ENCODE measurements at regions not wholly inside any gene's neighbourhood (a gene's known extent, or its start where the extent isn't known, plus 50 kb on each side); places are given as distances from the start of the nearest gene placed in this dataset.

DNA sequence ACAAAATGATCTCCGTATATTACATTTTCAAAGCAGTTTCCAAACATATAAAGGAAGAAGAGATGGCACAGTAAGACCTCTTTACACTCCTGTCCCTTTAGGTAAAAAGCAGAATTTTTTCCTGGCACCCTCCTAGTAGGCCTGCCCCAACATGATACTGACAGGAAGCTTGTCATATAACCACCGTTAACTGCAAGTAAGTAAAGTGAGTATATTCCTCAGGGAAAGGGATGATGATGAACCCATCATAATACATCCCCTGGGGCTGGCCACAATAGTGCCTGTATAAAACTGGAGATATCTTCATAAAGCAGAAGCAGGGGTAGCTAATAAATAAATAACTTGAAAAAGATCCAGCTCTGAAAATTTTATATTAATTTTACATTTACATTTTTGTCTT, 893.0 kb downstream of the DIPK2A start:
- no peaks in the 10 kb centered on the region for H3K36me3 ChIP-seq (ENCODE audit: control insufficient read depth, insufficient read depth, low read length)
- no peak overlapping the region for H3K27ac ChIP-seq (ENCODE audit: insufficient read depth, low read depth, low read length, poor library complexity, severe bottlenecking)
- no peaks in the 10 kb centered on the region for H3K27me3 ChIP-seq (ENCODE audit: control insufficient read depth, insufficient read depth, low read length, poor library complexity, severe bottlenecking)
- H3K4me1 ChIP-seq (ENCODE audit: control insufficient read depth, insufficient read depth, low read length): no peaks in the 10 kb centered on the region
- H3K4me3 ChIP-seq (ENCODE audit: insufficient read depth, low read depth, low read length): no peak overlapping the region
- WGBS, 2 experiments: 90 to 100% methylated on average over 1 to 2 of the region's 2 CpGs
- H3K9me3 ChIP-seq (ENCODE audit: control insufficient read depth, low read length): no peaks in the 10 kb centered on the region

- no peaks in the 10 kb centered on the region for H3K4me1 ChIP-seq (ENCODE audit: control insufficient read depth, insufficient read depth, low read length)
- no peak overlapping the region for H3K4me3 ChIP-seq (ENCODE audit: insufficient read depth, low read depth, low read length)
- no peaks in the 10 kb centered on the region for H3K27me3 ChIP-seq (ENCODE audit: control insufficient read depth, insufficient read depth, low read length, poor library complexity, severe bottlenecking)
- H3K27ac ChIP-seq (ENCODE audit: insufficient read depth, low read depth, low read length, poor library complexity, severe bottlenecking): no peak overlapping the region
- H3K9me3 ChIP-seq (ENCODE audit: control insufficient read depth, low read length): no peaks in the 10 kb centered on the region
- no peaks in the 10 kb centered on the region for H3K36me3 ChIP-seq (ENCODE audit: control insufficient read depth, insufficient read depth, low read length)
Measured at GRCh38 chr3:144865948-144866347, 894.3 kb downstream of the DIPK2A start.

DNA sequence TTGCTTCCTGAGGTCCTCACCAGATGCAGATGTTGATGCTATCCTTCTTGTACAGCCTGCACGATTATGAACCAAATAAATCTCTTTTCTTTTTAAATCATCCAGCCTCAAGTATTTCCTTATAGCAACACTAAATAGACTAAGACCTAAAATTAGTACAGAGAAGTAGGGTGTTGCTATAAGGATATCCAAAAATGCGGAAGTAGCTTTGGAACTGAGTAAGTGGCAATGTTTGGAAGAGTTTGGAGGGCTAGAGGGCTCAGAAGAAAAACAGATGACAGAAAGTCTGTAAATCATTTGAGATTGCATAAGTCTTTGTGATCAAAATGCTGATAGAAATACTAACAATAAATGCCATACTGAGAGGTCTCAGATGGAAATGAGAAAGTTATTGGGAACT, 894.9 kb downstream of the DIPK2A start:
- H3K36me3 ChIP-seq (ENCODE audit: control insufficient read depth, insufficient read depth, low read length): no peaks in the 10 kb centered on the region
- H3K27me3 ChIP-seq (ENCODE audit: control insufficient read depth, insufficient read depth, low read length, poor library complexity, severe bottlenecking): no peaks in the 10 kb centered on the region
- no peaks in the 10 kb centered on the region for H3K4me1 ChIP-seq (ENCODE audit: control insufficient read depth, insufficient read depth, low read length)
- WGBS, 2 experiments: 93 to 96% methylated on average over 2 of the region's 2 CpGs
- no peak overlapping the region for H3K4me3 ChIP-seq (ENCODE audit: insufficient read depth, low read depth, low read length)
- no peak overlapping the region for H3K27ac ChIP-seq (ENCODE audit: insufficient read depth, low read depth, low read length, poor library complexity, severe bottlenecking)
- H3K9me3 ChIP-seq (ENCODE audit: control insufficient read depth, low read length): no peaks in the 10 kb centered on the region

DNA sequence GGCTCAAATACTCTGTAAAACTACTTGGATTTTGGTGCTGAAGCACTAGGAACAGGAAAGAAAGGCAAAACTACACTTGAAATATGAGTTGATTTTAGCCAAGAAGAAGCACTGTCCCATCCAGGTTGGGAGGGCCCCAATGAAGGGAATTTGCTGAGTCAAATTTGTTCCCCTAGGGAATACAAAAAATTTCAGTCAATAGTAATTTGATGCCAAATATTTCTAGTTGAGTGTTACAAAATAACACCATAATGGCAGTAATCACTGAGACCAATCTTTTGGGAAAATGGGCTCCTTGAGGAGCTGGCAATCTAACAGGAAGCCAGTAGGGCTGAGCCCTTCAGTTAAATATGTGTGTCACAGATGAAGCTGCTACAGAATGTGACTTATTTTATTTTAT, 896.9 kb downstream of the DIPK2A start:
- Histone ChIP-seq H3K27me3 (ENCODE audit: control insufficient read depth, insufficient read depth, low read length, poor library complexity, severe bottlenecking) (no peaks in the 10 kb centered on the region), H3K4me1 (ENCODE audit: control insufficient read depth, insufficient read depth, low read length) (no peaks in the 10 kb centered on the region), H3K27ac (ENCODE audit: insufficient read depth, low read depth, low read length, poor library complexity, severe bottlenecking) (no peak overlapping the region), H3K9me3 (ENCODE audit: control insufficient read depth, low read length) (no peaks in the 10 kb centered on the region), H3K36me3 (ENCODE audit: control insufficient read depth, insufficient read depth, low read length) (no peaks in the 10 kb centered on the region), H3K4me3 (ENCODE audit: insufficient read depth, low read depth, low read length) (no peak overlapping the region)

GRCh38 chr3:144873066-144873465, 901.4 kb downstream of the DIPK2A start:
- H3K9me3 ChIP-seq (ENCODE audit: control insufficient read depth, low read length): no peaks in the 10 kb centered on the region
- H3K27ac ChIP-seq (ENCODE audit: insufficient read depth, low read depth, low read length, poor library complexity, severe bottlenecking): no peak overlapping the region
- 100% methylated on average over 1 of the region's 1 CpG; no CpG with 5 or more reads in 1 of the 2 experiments for WGBS, 2 experiments
- no peak overlapping the region for H3K4me3 ChIP-seq (ENCODE audit: insufficient read depth, low read depth, low read length)
- H3K27me3 ChIP-seq (ENCODE audit: control insufficient read depth, insufficient read depth, low read length, poor library complexity, severe bottlenecking): no peaks in the 10 kb centered on the region
- no peaks in the 10 kb centered on the region for H3K36me3 ChIP-seq (ENCODE audit: control insufficient read depth, insufficient read depth, low read length)
- H3K4me1 ChIP-seq (ENCODE audit: control insufficient read depth, insufficient read depth, low read length): no peaks in the 10 kb centered on the region

- Histone ChIP-seq H3K36me3 (ENCODE audit: control insufficient read depth, insufficient read depth, low read length) (no peaks in the 10 kb centered on the region), H3K4me3 (ENCODE audit: insufficient read depth, low read depth, low read length) (no peak overlapping the region), H3K27ac (ENCODE audit: insufficient read depth, low read depth, low read length, poor library complexity, severe bottlenecking) (no peak overlapping the region), H3K9me3 (ENCODE audit: control insufficient read depth, low read length) (no peaks in the 10 kb centered on the region), H3K27me3 (ENCODE audit: control insufficient read depth, insufficient read depth, low read length, poor library complexity, severe bottlenecking) (no peaks in the 10 kb centered on the region), H3K4me1 (ENCODE audit: control insufficient read depth, insufficient read depth, low read length) (no peaks in the 10 kb centered on the region)
Measured at GRCh38 chr3:144875211-144875610, 903.6 kb downstream of the DIPK2A start.

DNA sequence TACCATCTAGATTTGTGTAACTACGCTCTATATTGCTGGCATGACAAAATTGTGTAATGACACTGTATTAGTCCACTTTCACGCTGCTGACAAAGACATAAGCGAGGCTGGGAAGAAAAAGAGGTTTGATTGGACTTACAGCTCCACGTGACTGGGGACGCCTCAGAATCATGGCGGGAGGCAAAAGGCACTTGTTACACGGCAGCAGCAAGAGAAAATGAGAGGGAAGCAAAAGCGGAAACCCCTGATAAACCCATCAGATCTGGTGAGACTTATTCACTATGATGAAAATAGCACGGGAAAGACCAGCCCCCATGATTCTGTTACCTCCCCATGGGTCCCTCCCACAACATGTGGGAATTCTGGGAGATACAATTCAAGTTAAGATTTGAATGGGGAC, 905.7 kb downstream of the DIPK2A start:
- Histone ChIP-seq H3K4me3 (ENCODE audit: insufficient read depth, low read depth, low read length) (no peak overlapping the region), H3K36me3 (ENCODE audit: control insufficient read depth, insufficient read depth, low read length) (no peaks in the 10 kb centered on the region), H3K27ac (ENCODE audit: insufficient read depth, low read depth, low read length, poor library complexity, severe bottlenecking) (no peak overlapping the region), H3K9me3 (ENCODE audit: control insufficient read depth, low read length) (no peaks in the 10 kb centered on the region), H3K4me1 (ENCODE audit: control insufficient read depth, insufficient read depth, low read length) (no peaks in the 10 kb centered on the region), H3K27me3 (ENCODE audit: control insufficient read depth, insufficient read depth, low read length, poor library complexity, severe bottlenecking) (no peaks in the 10 kb centered on the region)
- WGBS, 2 experiments: 92 to 93% methylated on average over 9 of the region's 9 CpGs

DNA sequence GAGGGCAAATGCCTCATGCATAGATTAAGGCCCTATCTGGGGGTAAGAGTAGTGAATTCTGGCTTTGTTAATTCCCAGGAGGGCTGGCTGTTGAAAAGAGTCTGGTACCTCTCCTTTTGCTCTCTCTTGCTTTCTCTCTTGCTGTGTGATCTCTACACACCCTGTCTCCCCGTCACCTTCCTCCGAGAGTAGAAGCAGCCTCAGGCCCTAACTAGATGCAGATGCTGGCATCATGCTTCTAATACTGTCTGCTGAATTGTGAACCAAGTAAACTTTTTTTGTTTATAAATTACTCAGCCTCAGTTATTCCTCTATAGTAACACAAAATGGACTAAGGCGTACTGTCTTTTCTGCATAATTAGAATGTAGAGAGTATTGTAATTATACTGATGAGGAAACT, 908.1 kb downstream of the DIPK2A start:
- H3K4me3 ChIP-seq (ENCODE audit: insufficient read depth, low read depth, low read length): no peak overlapping the region
- 83 to 92% methylated on average over 2 of the region's 3 CpGs for WGBS, 2 experiments
- no peaks in the 10 kb centered on the region for H3K27me3 ChIP-seq (ENCODE audit: control insufficient read depth, insufficient read depth, low read length, poor library complexity, severe bottlenecking)
- no peaks in the 10 kb centered on the region for H3K9me3 ChIP-seq (ENCODE audit: control insufficient read depth, low read length)
- no peaks in the 10 kb centered on the region for H3K4me1 ChIP-seq (ENCODE audit: control insufficient read depth, insufficient read depth, low read length)
- no peak overlapping the region for H3K27ac ChIP-seq (ENCODE audit: insufficient read depth, low read depth, low read length, poor library complexity, severe bottlenecking)
- H3K36me3 ChIP-seq (ENCODE audit: control insufficient read depth, insufficient read depth, low read length): no peaks in the 10 kb centered on the region

- Histone ChIP-seq H3K36me3 (ENCODE audit: control insufficient read depth, insufficient read depth, low read length) (no peaks in the 10 kb centered on the region), H3K9me3 (ENCODE audit: control insufficient read depth, low read length) (no peaks in the 10 kb centered on the region), H3K4me3 (ENCODE audit: insufficient read depth, low read depth, low read length) (no peak overlapping the region), H3K27me3 (ENCODE audit: control insufficient read depth, insufficient read depth, low read length, poor library complexity, severe bottlenecking) (no peaks in the 10 kb centered on the region), H3K27ac (ENCODE audit: insufficient read depth, low read depth, low read length, poor library complexity, severe bottlenecking) (no peak overlapping the region), H3K4me1 (ENCODE audit: control insufficient read depth, insufficient read depth, low read length) (no peaks in the 10 kb centered on the region)
- whole genome bisulfite sequencing, 2 experiments: 93 to 94% methylated on average over 4 of the region's 5 CpGs
Measured at GRCh38 chr3:144893980-144894379, 922.4 kb downstream of the DIPK2A start.

- Histone ChIP-seq H3K4me1 (ENCODE audit: control insufficient read depth, insufficient read depth, low read length) (no peaks in the 10 kb centered on the region), H3K4me3 (ENCODE audit: insufficient read depth, low read depth, low read length) (no peak overlapping the region), H3K9me3 (ENCODE audit: control insufficient read depth, low read length) (no peaks in the 10 kb centered on the region), H3K27ac (ENCODE audit: insufficient read depth, low read depth, low read length, poor library complexity, severe bottlenecking) (no peak overlapping the region), H3K36me3 (ENCODE audit: control insufficient read depth, insufficient read depth, low read length) (no peaks in the 10 kb centered on the region), H3K27me3 (ENCODE audit: control insufficient read depth, insufficient read depth, low read length, poor library complexity, severe bottlenecking) (no peaks in the 10 kb centered on the region)
- WGBS, 2 experiments: 100% methylated on average over 2 of the region's 2 CpGs; no CpG with 5 or more reads in 1 of the 2 experiments
Measured at GRCh38 chr3:144894576-144894975, 923.0 kb downstream of the DIPK2A start.

DNA sequence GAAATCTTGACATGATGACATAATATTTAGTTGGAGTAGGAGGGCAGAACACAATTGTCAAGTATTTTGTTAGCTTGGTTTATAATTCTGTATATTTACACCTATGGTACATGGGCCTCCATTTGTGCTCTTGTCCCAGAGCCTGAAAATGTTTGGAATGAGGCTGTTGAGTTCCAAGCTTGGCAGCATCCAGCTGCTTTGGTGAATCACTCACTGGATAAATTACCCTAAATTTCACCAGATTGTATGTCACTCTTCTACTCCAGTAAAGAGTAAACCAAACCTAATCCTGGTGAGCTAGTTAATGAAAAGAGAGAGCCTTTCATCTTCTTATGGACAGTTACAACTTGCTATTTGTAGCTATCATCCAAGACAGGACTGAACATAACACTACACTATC, 928.7 kb downstream of the DIPK2A start:
- no peak overlapping the region for H3K27ac ChIP-seq (ENCODE audit: insufficient read depth, low read depth, low read length, poor library complexity, severe bottlenecking)
- no peaks in the 10 kb centered on the region for H3K36me3 ChIP-seq (ENCODE audit: control insufficient read depth, insufficient read depth, low read length)
- H3K4me1 ChIP-seq (ENCODE audit: control insufficient read depth, insufficient read depth, low read length): no peaks in the 10 kb centered on the region
- H3K27me3 ChIP-seq (ENCODE audit: control insufficient read depth, insufficient read depth, low read length, poor library complexity, severe bottlenecking): no peaks in the 10 kb centered on the region
- H3K4me3 ChIP-seq (ENCODE audit: insufficient read depth, low read depth, low read length): no peak overlapping the region
- no peaks in the 10 kb centered on the region for H3K9me3 ChIP-seq (ENCODE audit: control insufficient read depth, low read length)

Data from ectodermal cell (in vitro differentiated cells).